GM10847 (cell line): ENCODE measurements at regions not wholly inside any gene's neighbourhood (a gene's known extent, or its start where the extent isn't known, plus 50 kb on each side); places are given as distances from the start of the nearest gene placed in this dataset.

Experiments
- POLR2A ChIP-seq: IDR thresholded peaks from 2 replicates; pipeline ENCODE4 v1.6.1; 2011; ENCODE audit not compliant: insufficient read length; ENCODE audit errors: extremely low read depth

DNA sequence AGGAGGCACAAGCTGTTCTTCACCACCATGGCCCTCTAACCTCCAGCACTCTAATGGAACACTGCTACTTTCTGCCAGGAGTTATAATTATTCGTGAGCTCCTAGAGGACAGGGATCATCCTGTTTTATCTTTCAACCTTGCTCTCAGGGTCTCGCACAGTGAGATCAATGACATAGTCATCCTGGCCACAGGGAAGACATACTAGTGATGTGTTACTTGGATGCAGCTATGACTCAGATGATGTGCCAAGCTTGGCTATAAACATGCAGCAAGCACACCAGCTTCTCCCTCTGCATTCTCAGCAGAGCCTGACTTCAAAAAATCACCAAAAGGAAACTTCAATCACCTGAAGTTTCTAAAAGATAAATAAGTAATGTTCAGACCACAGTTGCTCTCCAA lies 203.8 kb upstream of the HES1 start:
- TF ChIP-seq POLR2A, result no peak

DNA sequence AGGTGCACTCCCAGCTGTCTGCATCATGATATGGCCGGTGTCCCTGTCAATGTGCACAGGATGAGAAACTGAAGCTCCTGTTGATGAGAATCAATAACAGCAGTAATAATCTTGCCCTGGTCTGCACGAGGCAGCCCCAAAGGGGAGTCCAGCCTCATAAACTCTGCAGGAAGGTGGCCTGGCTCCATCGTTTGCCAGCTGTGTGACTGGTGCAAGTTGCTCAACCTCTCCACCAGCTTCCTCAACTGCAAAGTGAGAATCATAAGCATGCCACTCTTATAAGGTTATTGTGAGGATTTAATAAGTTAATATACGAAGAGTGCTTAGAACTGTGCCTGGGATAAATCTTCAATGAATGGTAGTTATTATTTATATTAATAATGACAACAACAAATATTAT lies 203.4 kb upstream of the HES1 start:
- no peak for TF ChIP-seq POLR2A

DNA sequence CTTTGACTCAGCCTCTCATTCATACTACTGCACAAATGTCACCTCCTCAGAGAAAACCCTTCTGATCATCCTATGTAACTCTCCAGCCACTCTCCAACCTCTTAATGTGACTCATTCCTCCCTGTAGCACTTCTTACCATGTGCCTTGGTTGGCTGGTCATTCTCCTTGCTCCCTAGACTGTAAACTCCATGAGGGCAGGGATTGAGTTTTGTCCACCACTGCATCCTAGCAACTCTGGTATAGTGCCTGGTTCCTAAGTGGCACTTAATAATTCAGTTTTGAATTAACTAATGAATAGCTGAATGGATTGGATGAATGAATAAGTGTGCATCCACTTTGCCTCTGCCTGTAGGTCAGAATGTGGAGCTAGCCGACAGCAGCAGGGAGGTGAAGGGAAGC lies 202.5 kb upstream of the HES1 start:
- TF ChIP-seq POLR2A, result no peak

DNA sequence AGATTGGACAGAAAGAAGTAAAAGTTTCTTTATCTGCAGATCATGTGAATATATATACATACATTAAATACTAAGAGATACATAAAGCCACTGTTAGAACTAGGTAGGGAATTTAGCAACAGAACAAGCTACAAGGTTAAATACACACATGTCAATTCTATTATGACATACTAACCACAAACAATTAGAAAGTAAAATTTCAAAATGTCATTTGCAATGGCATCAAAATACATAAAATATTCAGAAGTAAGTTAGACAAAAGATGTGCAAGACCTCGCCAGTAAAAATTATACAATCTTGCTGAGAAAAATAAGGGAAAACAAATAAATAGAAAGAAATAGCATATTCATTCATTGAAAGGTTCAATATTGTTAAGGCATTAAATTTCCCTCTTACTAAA lies 200.0 kb upstream of the HES1 start:
- no peak for TF ChIP-seq POLR2A

DNA sequence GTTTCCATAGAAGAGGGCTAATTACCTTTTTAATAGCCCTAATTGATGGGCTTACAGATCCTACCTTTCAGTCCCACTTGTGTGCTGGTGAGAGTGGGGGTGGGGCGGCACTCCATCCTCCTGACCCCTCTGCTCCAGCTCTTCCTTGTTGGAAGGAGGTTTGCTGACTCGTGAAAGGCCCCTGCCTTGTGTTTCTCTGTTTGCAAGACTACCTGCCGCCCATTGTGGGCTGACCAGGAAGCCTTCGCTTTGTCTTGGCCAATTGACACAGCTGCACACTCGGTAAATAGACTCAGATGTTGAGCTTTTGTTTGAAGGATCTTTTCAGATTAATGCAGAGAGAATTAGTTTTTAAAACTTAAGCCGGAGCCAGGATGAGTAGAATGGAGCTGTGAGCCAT lies 197.3 kb upstream of the HES1 start:
- TF ChIP-seq POLR2A, result no peak

DNA sequence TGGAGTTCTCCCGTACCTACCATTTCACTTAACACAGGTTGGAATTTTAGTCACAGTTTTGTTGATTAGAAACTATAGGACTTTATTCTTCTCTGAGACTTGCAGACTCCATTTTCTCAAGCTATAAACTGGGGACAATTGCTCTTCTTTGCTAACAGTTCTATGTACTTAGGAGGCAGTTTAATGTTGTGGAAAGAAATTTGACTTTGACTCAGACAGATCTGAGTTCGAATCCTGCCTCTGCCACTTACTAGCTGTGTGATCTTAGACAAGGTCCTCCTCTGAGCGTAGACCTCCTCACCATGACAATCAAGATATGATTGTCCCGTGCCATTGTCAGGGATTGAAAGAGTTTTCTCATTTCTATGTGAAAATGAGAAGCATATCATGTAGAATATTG lies 196.4 kb upstream of the HES1 start:
- TF ChIP-seq POLR2A, result no peak

DNA sequence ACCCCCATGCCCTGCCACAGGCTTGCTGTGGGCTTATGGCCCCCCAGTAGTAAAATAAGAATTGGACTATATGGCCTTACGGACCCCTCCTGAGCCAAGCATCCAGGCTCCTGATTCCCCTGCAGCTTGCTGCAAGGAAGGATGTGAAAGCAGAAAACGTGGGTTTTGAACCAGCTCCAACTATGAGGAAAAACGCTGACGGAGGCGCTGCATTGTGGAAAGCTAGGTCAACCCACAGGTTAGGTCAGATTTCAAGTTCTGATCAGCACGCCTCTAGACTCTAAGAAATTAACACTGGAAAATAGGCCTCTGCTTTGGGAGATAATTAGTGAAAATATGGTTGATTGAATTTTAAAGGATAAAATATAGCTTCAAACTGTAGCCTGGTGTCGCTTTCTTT lies 195.4 kb upstream of the HES1 start:
- no peak for TF ChIP-seq POLR2A

DNA sequence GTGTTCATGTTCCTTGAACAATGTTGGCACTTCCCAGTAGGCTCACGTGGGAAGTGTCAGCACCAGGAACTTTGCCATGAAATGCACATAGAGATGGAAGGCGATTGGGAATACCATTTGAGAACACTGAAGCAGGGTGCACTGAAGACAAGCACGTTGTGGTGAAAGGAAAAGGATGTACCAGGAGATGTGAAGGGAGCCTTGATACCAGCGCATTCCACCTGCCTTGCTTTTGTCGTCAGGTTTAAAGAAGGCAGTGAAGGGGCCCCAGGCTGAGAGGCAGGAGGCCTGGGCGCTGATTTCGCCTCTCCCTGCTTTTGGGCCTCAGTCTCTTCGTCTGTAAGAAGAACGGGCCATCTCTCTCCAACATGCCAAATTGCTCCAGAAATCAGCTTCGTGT lies 194.5 kb upstream of the HES1 start:
- TF ChIP-seq POLR2A, result no peak

DNA sequence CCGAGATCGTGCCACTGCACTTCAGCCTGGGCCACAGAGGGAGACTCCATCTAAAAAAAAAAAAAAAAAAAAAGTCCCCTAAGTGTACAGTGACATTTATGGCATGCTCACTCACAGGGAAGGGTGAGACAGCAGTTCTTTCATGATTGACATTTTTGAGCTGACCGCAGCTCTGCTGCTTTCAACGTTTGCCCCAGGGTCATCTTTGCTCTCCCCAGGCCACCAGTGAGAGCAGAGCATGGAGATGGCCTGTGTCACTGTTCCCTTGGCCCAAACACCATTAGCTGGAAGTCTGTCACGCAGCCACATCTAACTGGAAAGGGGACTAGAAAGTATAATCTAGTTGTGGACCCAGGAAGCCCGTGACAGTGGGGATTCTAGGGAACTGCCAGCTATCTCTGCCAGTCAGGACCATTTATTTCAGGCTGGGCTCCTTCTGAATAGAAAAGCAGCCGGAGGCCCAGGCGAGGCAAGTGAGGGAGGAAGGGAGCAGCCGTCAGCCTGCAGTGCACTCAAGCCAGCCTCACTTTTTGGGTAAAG lies 193.4 kb upstream of the HES1 start:
- TF ChIP-seq POLR2A, result no peak

DNA sequence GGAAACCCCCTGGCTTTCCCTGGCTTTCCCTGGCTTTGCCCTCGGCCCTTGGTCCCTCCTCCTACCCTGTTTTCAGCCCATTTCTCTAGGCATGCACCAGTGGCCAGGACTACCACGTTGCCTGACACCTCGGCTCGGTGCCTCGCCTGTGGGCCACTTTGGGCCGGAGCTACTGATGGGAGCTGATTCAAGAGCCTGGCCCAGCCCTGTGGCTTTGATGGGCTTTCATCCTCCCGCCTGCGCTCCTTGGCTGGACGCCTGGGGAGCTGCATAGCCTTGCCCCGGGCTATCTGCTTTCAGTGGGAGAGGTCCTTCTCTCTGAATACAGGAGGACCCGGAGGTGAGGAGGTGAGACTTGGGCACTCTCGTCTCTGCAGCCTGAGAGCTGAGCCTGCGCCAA lies 192.7 kb upstream of the HES1 start:
- no peak for TF ChIP-seq POLR2A

DNA sequence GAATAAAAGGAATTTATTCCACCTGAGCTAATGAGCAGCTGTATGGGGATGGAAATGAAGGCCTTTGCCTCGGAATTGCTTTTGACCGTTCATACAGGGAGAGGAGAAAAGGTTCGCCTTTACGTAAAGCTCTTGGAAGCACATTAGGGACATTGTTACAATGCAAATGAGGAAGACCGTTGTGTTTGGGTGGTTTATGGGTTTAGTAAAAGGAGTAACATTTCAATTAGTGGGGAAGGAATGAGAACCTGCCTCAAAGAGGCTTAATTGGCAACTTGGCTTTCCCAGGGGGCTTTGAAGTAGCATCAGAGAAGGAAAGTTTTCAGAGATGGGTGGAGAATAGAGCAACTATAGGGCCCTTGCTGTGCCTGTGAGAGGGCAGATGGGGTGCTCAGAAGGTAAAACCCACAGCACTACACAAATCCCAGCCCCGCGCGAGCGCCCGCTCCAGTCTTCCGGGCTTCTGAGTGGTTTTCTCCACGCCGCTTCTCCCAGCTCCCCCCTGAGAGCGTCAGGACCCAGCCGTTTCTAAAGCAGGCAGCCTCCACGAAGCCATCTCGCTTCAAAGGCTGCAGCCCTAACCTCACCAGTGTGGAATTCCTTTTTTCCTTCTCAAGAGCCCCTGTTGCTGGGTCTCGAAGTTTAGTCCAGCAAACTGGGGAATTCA lies 192.0 kb upstream of the HES1 start:
- no peak for TF ChIP-seq POLR2A

DNA sequence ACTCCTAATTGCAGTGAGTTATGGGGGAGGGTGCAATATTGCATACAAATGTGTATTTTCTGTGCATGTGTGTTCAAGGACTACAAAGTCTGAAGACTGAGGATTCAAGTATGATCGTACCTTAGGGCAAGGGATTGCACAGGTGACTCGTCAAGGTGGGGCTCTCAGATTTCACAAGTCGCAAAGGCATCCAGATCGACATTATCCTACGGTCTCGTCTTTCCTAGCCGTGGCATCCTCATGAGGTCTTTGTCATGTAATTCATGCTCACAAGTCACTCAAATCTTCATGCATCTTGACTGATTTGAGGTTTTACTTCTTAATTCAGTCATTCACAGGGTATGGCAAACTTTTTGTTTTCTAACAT lies 191.4 kb upstream of the HES1 start:
- TF ChIP-seq POLR2A, result no peak

DNA sequence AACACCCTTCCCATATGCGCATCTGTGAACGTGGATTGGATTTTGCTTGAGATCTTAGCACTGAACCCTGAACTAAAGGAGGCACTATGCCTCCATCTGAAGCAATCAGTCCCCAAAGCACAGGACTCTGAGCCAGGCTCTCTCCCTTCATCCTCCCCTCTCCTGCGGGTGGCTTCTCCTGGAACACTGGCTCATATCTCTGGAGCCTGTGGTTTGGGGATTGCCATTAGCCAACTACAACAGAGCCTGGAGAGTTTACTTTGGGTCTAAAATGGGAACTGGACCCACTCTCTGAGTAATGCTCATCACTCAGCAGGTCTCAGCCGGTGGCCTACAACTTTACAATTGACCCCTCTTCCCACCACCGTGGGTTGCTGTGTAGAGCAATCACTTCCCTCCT lies 190.8 kb upstream of the HES1 start:
- no peak for TF ChIP-seq POLR2A

DNA sequence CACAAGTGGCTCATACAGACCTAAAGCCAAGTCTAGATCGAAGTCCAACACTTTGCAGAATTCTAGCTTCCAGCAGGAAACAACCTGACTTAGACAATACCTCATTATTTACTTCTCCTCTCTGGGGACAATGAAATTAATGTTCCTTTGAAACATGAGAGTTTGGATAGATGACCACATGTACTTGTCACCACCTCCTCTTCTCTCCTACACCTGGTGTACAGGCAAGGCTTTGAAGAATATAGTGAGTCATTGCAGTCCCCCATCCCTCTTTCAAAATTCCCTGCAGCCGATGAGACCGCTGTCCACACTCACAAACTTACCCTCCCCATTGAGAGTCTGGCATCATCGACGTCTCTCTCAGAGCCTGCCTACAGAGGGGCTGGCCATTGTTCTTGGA lies 189.0 kb upstream of the HES1 start:
- no peak for TF ChIP-seq POLR2A

DNA sequence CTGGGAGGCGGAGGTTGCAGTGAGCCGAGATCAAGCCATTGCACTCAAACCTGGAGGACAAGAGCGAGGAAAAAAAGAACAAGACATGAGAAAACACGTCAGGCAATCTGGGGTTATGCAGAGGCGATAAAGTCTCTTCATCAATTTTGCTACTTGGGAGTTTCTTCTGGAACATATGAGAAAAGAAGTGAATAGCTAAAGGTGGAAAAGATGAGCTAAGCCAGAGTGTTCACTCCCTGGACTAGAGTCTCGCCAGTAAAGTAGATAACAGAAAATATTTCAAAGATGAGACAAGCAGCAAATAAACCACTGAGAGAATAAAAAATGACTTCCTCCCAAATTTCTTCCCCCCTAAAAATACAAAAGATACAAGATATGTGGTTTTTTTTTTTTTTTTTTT lies 188.4 kb upstream of the HES1 start:
- no peak for TF ChIP-seq POLR2A

DNA sequence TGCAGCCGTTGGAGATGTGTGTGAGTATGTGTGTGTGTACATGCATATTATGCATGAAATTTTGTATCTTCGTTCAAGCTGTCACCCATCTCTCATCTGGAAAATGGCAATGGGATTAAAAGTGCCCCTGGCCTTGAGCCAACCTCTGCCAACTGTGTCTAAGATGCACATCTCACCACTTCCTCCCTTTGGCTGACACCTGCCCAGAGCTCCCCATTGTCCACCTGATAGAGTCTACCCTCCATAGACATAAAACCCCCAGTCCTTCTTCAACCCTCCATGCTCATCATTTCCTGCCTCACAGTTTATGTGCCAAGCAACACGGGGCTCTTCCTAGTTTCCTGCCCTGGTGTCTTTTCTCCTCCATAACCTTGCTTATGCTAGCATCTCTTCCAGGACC lies 187.5 kb upstream of the HES1 start:
- no peak for TF ChIP-seq POLR2A

DNA sequence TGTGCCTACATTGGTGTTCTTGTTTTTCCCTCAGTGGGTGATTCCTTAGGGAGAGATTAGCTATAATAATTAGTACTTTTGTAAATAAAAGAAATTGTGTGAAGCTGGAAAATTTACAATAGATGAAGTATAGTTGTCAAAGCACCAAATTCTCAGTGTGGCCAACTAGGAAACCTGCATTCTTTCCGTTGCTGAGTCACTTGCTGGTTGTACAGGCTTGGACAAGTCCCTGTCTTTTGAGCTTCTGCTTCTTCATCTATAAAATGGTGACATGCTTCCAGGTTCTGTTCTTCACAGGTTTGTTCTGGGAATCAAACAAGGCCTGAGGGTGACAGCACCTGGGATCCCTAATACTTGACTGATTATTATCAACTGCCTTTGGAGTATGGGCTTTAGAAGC lies 184.1 kb upstream of the HES1 start:
- no peak for TF ChIP-seq POLR2A

DNA sequence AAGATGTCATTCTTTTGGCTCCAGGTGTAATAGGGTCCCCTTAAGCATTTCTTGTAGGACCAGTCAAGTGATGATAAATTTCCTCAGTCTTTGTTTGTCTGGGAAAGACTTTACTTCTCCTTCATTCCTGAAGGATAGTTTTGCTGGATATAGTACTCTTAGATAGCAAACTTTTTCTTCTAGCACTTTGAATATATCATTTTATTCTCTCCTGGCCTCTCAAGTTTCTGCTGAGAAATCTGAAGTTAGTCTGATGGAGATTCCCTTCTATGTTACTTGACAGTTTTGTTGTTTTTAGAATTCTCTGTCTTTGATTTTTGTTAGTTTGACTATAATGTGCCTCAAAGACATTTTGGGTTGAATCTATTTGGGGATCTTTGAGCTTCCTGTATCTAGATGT lies 181.2 kb upstream of the HES1 start:
- TF ChIP-seq POLR2A, result no peak

DNA sequence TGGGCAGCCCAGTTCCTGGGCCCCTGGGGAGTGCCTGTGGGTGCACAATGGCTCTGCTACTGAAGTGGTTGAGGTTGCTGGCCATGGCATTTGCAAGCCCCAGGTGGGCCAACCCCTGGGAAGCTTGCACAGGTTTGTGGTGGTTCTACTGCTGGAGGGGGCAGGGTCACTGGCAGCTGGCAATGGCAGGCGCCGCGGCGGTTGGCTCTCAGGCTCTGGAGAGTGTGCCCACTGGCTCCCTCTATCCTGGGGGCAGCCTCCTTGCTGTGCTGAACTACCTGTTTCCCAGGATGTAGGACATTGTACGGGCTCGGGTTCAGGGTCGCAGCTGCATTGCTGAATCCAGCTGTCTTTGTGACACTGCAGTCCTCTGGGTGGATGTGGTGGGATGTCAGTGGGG lies 180.2 kb upstream of the HES1 start:
- TF ChIP-seq POLR2A, result no peak
